Gastrocnemius medialis (tissue), 4 donors: ENCODE measurements at regions not wholly inside any gene's neighbourhood (a gene's known extent, or its start where the extent isn't known, plus 50 kb on each side); places are given as distances from the start of the nearest gene placed in this dataset.
"Not testable (repeated sequence)": the region's sequence is repeated elsewhere in the genome, so short reads cannot be mapped to it uniquely, and the experiment has no call there.

Source experiments
- ATAC-seq, 2 donors: fragments of 150-250 bp; one replicate each; pipeline ENCODE4 v1.9.1; 2016
- DNase-seq, 2 donors: peaks; one replicate each; pipeline ENCODE4 v3.0.0-alpha.2; 2019
- H3K27ac ChIP-seq, 4 donors: fragments of 200-600 bp; sonication (generic); 1 replicate in 1 of 4; 2 replicates in 3 of 4; pipeline ENCODE4 v1.5.1; 2016 to 2018; ENCODE audit warnings: mild to moderate bottlenecking in 2 of 4, moderate library complexity in 1 of 4
- H3K27me3 ChIP-seq, 3 donors: fragments of 200-600 bp; sonication (generic) in 2 of 3; 1 replicate in 1 of 3; 2 replicates in 2 of 3; pipeline versions ENCODE4 v1.5.1 to v1.6.0; 2016 to 2019; ENCODE audit warnings: mild to moderate bottlenecking in 1 of 3, moderate library complexity in 1 of 3
- H3K36me3 ChIP-seq, 2 donors: fragments of 200-600 bp; sonication (generic) in 1 of 2; one replicate each; pipeline ENCODE4 v1.5.1; 2017 to 2018
- H3K4me1 ChIP-seq, 2 donors: fragments of 200-600 bp; sonication (generic) in 1 of 2; one replicate each; pipeline ENCODE4 v1.5.1; 2016 to 2017; ENCODE audit warnings: mild to moderate bottlenecking in 2 of 2
- H3K4me3 ChIP-seq, 4 donors: fragments of 200-600 bp; sonication (generic) in 3 of 4; 1 replicate in 1 of 4; 2 replicates in 3 of 4; pipeline ENCODE4 v1.5.1; 2016 to 2019; ENCODE audit warnings: mild to moderate bottlenecking in 2 of 4
- H3K9me3 ChIP-seq, 3 donors: fragments of 200-600 bp; sonication (generic) in 2 of 3; 1 replicate in 1 of 3; 2 replicates in 2 of 3; pipeline ENCODE4 v1.5.1; 2016 to 2019
- CTCF ChIP-seq, 5 experiments: fragments of 450-650 bp in 3 of 5; fragments of 200-600 bp in 2 of 5; sonication (generic) in 2 of 5; IDR thresholded peaks in 4 of 5; conservative IDR thresholded peaks in 1 of 5; 1 replicate in 4 of 5; 2 replicates in 1 of 5; pipeline ENCODE4 v1.5.1; 2016 to 2019; ENCODE audit warnings: antibody characterized with exemption in 5 of 5, mild to moderate bottlenecking in 3 of 5, moderate library complexity in 3 of 5
- POLR2A ChIP-seq, 2 donors: fragments of 450-650 bp; IDR thresholded peaks; one replicate each; pipeline ENCODE4 v1.6.1; 2017; ENCODE audit warnings: antibody characterized with exemption in 2 of 2, mild to moderate bottlenecking in 2 of 2, moderate library complexity in 2 of 2
- in situ Hi-C, 4 donors: fragments of 200-750 bp; cut with MboI; loops; one replicate each; pipeline versions ENCODE4 v1.15.0 to v1.8.0; 2017; ENCODE audit warnings: low sequenced_read_pairs in 4 of 4
- intact Hi-C: fragments of 100-400 bp; cut with DNase I; formaldehyde crosslinking; loops from one replicate; pipeline ENCODE4 v1.15.1; 2023; ENCODE audit warnings: low total_unique reads

- H3K36me3 ChIP-seq = no peaks in the 10 kb centered on the region
- no peak overlapping the region for H3K27ac ChIP-seq
- H3K4me3 ChIP-seq = no peak overlapping the region
- intact Hi-C loops = loop anchor here (2.0 kb wide), 1 partner anchor 21 kb away; no protein-coding TSS in a partner anchor
- DNase-seq = no peak
- TF ChIP-seq POLR2A (IDR thresholded peaks at IDR 0.05) (no peak), CTCF (IDR thresholded peaks at IDR 0.05 in 4 of 5, conservative IDR thresholded peaks at IDR 0.05 in 1 of 5) (no peak)
- no peaks in the 10 kb centered on the region for H3K4me1 ChIP-seq
- no peaks in the 10 kb centered on the region for H3K9me3 ChIP-seq
- in situ Hi-C loops = no loop called here
- H3K27me3 ChIP-seq = no peaks in the 10 kb centered on the region
- ATAC-seq = no peak
Observed at GRCh38 chr16:65739518-65739917, 617.7 kb upstream of the CDH11 start.

- Histone ChIP-seq H3K27me3 (no peaks in the 10 kb centered on the region), H3K27ac (no peak overlapping the region), H3K9me3 (no peaks in the 10 kb centered on the region), H3K36me3 (no peaks in the 10 kb centered on the region), H3K4me1 (no peaks in the 10 kb centered on the region), H3K4me3 (no peak overlapping the region)
- in situ Hi-C loops = no loop called here
- TF ChIP-seq POLR2A (IDR thresholded peaks at IDR 0.05) (no peak), CTCF (IDR thresholded peaks at IDR 0.05 in 4 of 5, conservative IDR thresholded peaks at IDR 0.05 in 1 of 5) (no peak)
- DNase-seq = no peak
- intact Hi-C loops = loop anchor here (2.0 kb wide), 1 partner anchor 19 kb away; no protein-coding TSS in a partner anchor
- ATAC-seq = no peak
Observed at GRCh38 chr16:65737831-65738230, 616.0 kb upstream of the CDH11 start.

GRCh38 chr16:65735615-65736014 is 613.8 kb upstream of the CDH11 start:
- in situ Hi-C loops, H3K4me1 ChIP-seq, H3K27ac ChIP-seq, DNase-seq, H3K9me3 ChIP-seq, intact Hi-C loops, H3K36me3 ChIP-seq, H3K4me3 ChIP-seq, H3K27me3 ChIP-seq, ATAC-seq: not testable (repeated sequence)

- Histone ChIP-seq H3K4me1 (no peaks in the 10 kb centered on the region), H3K9me3 (no peaks in the 10 kb centered on the region), H3K4me3 (no peak overlapping the region), H3K36me3 (no peaks in the 10 kb centered on the region), H3K27ac (no peak overlapping the region), H3K27me3 (no peaks in the 10 kb centered on the region)
- TF ChIP-seq CTCF (IDR thresholded peaks at IDR 0.05 in 4 of 5, conservative IDR thresholded peaks at IDR 0.05 in 1 of 5) (no peak), POLR2A (IDR thresholded peaks at IDR 0.05) (no peak)
- intact Hi-C loops = no loop called here
- DNase-seq = no peak
- in situ Hi-C loops = no loop called here
- ATAC-seq = no peak
Observed at GRCh38 chr16:65733721-65734120, 611.9 kb upstream of the CDH11 start.

- H3K4me1 ChIP-seq = no peaks in the 10 kb centered on the region
- intact Hi-C loops (no loop called here), in situ Hi-C loops (no loop called here)
- no peaks in the 10 kb centered on the region for H3K9me3 ChIP-seq
- ATAC-seq (no peak), DNase-seq (no peak)
- H3K27ac ChIP-seq = no peak overlapping the region
- no peaks in the 10 kb centered on the region for H3K36me3 ChIP-seq
- H3K27me3 ChIP-seq = no peaks in the 10 kb centered on the region
- no peak overlapping the region for H3K4me3 ChIP-seq
- TF ChIP-seq CTCF (IDR thresholded peaks at IDR 0.05 in 4 of 5, conservative IDR thresholded peaks at IDR 0.05 in 1 of 5) (no peak), POLR2A (IDR thresholded peaks at IDR 0.05) (no peak)
Observed at GRCh38 chr16:65731833-65732232, 610.0 kb upstream of the CDH11 start.
